Peyer's patch (tissue), 4 donors: ENCODE measurements at regions not wholly inside any gene's neighbourhood (a gene's known extent, or its start where the extent isn't known, plus 50 kb on each side); places are given as distances from the start of the nearest gene placed in this dataset.

Experiments used
- CTCF ChIP-seq, 6 experiments: fragments of 450-650 bp in 4 of 6; fragments of 200-600 bp in 2 of 6; sonication (generic) in 1 of 6; IDR thresholded peaks; one replicate each; pipeline ENCODE4 v1.5.1; 2017 to 2019; ENCODE audit warnings: antibody characterized with exemption in 6 of 6, mild to moderate bottlenecking in 3 of 6, moderate library complexity in 1 of 6
- POLR2A ChIP-seq, 2 donors: fragments of 450-650 bp; IDR thresholded peaks; one replicate each; pipeline ENCODE4 v1.5.1; 2017; ENCODE audit warnings: antibody characterized with exemption in 2 of 2, mild to moderate bottlenecking in 2 of 2, moderate library complexity in 2 of 2

- no peak for TF ChIP-seq CTCF (IDR thresholded peaks at IDR 0.05)
- no peak for TF ChIP-seq POLR2A (IDR thresholded peaks at IDR 0.05)
Measured at GRCh38 chr15:88395241-88395640, 71.9 kb downstream of the MRPL46 start.
